Tibial artery (tissue), 4 donors: ENCODE measurements at regions not wholly inside any gene's neighbourhood (a gene's known extent, or its start where the extent isn't known, plus 50 kb on each side); places are given as distances from the start of the nearest gene placed in this dataset.

Experiments
- DNase-seq, 2 donors: peaks; one replicate each; pipeline ENCODE4 v3.0.0-alpha.2; 2019
- H3K27ac ChIP-seq, 2 donors: fragments of 200-600 bp; sonication (generic) in 1 of 2; 1 replicate in 1 of 2; 2 replicates in 1 of 2; pipeline ENCODE4 v1.5.1; 2018 to 2019; ENCODE audit warnings: mild to moderate bottlenecking in 1 of 2
- H3K27me3 ChIP-seq, 2 donors: fragments of 200-600 bp; sonication (generic) in 1 of 2; one replicate each; pipeline versions ENCODE4 v1.5.1 to v1.6.0; 2016 to 2019
- H3K36me3 ChIP-seq, 3 donors: fragments of 200-600 bp; sonication (generic) in 2 of 3; one replicate each; pipeline ENCODE4 v1.5.1; 2016 to 2019; ENCODE audit warnings: mild to moderate bottlenecking in 2 of 3
- H3K4me1 ChIP-seq, 4 donors: fragments of 200-600 bp; sonication (generic) in 2 of 4; 1 replicate in 3 of 4; 2 replicates in 1 of 4; pipeline ENCODE4 v1.5.1; 2016 to 2019
- H3K4me3 ChIP-seq, 2 donors: fragments of 200-600 bp; sonication (generic) in 1 of 2; 1 replicate in 1 of 2; 2 replicates in 1 of 2; pipeline ENCODE4 v1.5.1; 2018 to 2019; ENCODE audit warnings: mild to moderate bottlenecking in 2 of 2
- H3K9me3 ChIP-seq, 3 donors: fragments of 200-600 bp; sonication (generic) in 1 of 3; one replicate each; pipeline ENCODE4 v1.5.1; 2016 to 2019
- CTCF ChIP-seq, 2 experiments: fragments of 200-600 bp in 1 of 2; fragments of 450-650 bp in 1 of 2; IDR thresholded peaks; one replicate each; pipeline ENCODE4 v1.5.1; 2017 to 2019; ENCODE audit warnings: antibody characterized with exemption in 2 of 2, mild to moderate bottlenecking in 1 of 2, moderate library complexity in 1 of 2
- intact Hi-C: fragments of 100-400 bp; cut with DNase I; formaldehyde crosslinking; loops from one replicate; pipeline ENCODE4 v1.15.0; 2023; ENCODE audit warnings: low total_unique reads

- TF ChIP-seq CTCF (IDR thresholded peaks at IDR 0.05) = no peak
- no peak overlapping the region for H3K27ac ChIP-seq
- no peaks in the 10 kb centered on the region for H3K36me3 ChIP-seq
- peaks cover 0 to 4% (median 0%) of the 10 kb centered on the region in 4 donors for H3K4me1 ChIP-seq
- no peaks in the 10 kb centered on the region for H3K27me3 ChIP-seq
- no peak for DNase-seq
- no peaks in the 10 kb centered on the region for H3K9me3 ChIP-seq
- H3K4me3 ChIP-seq = no peak overlapping the region
- intact Hi-C loops = no loop called here
Observed at GRCh38 chr19:31146546-31147183, 202.6 kb downstream of the TSHZ3 start.

GRCh38 chr19:31146015-31146414 is 203.2 kb downstream of the TSHZ3 start:
- intact Hi-C loops = no loop called here
- Histone ChIP-seq H3K27ac (no peak overlapping the region), H3K4me3 (no peak overlapping the region), H3K27me3 (no peaks in the 10 kb centered on the region), H3K4me1 (peaks cover 0 to 4% (median 0%) of the 10 kb centered on the region in 4 donors), H3K36me3 (no peaks in the 10 kb centered on the region), H3K9me3 (no peaks in the 10 kb centered on the region)
- no peak for DNase-seq
- no peak for TF ChIP-seq CTCF (IDR thresholded peaks at IDR 0.05)

GRCh38 chr19:31145007-31145406 is 204.2 kb downstream of the TSHZ3 start:
- Histone ChIP-seq H3K9me3 (no peaks in the 10 kb centered on the region), H3K27me3 (no peaks in the 10 kb centered on the region), H3K27ac (no peak overlapping the region), H3K4me1 (peaks cover 0 to 4% (median 0%) of the 10 kb centered on the region in 4 donors), H3K4me3 (no peak overlapping the region), H3K36me3 (no peaks in the 10 kb centered on the region)
- no peak for TF ChIP-seq CTCF (IDR thresholded peaks at IDR 0.05)
- no peak for DNase-seq
- intact Hi-C loops = no loop called here

- Histone ChIP-seq H3K9me3 (no peaks in the 10 kb centered on the region), H3K27me3 (no peaks in the 10 kb centered on the region), H3K27ac (no peak overlapping the region), H3K36me3 (no peaks in the 10 kb centered on the region), H3K4me3 (no peak overlapping the region), H3K4me1 (peaks cover 0 to 4% (median 0%) of the 10 kb centered on the region in 4 donors)
- TF ChIP-seq CTCF (IDR thresholded peaks at IDR 0.05) = no peak
- intact Hi-C loops = no loop called here
- DNase-seq = no peak
Observed at GRCh38 chr19:31144075-31144870, 205.0 kb downstream of the TSHZ3 start.

- intact Hi-C loops = no loop called here
- Histone ChIP-seq H3K4me1 (peaks cover 0 to 4% (median 0%) of the 10 kb centered on the region in 4 donors), H3K27me3 (no peaks in the 10 kb centered on the region), H3K4me3 (no peak overlapping the region), H3K9me3 (no peaks in the 10 kb centered on the region), H3K27ac (no peak overlapping the region), H3K36me3 (no peaks in the 10 kb centered on the region)
- DNase-seq = no peak
- TF ChIP-seq CTCF (IDR thresholded peaks at IDR 0.05) = no peak
Observed at GRCh38 chr19:31141301-31141700, 207.9 kb downstream of the TSHZ3 start.
